HepG2 (cell line): ENCODE measurements at regions not wholly inside any gene's neighbourhood (a gene's known extent, or its start where the extent isn't known, plus 50 kb on each side); places are given as distances from the start of the nearest gene placed in this dataset.

ENCODE experiments used
- CTCF ChIP-seq: sonication (generic); formaldehyde crosslinking; IDR thresholded peaks from 2 replicates; pipeline ENCODE4 v1.5.0; 2020; ENCODE audit warnings: mild to moderate bottlenecking, missing genetic modification reagents, moderate library complexity
- EP300 ChIP-seq, 3 experiments: sonication (generic) in 1 of 3; formaldehyde crosslinking in 1 of 3; IDR thresholded peaks; 2 replicates each; pipeline versions ENCODE4 v1.5.1 to v1.6.1; 2011 to 2020; ENCODE audit warnings: low read depth in 2 of 3, low read length in 2 of 3, borderline replicate concordance in 1 of 3, improper control_type of control experiment in 1 of 3, mild to moderate bottlenecking in 1 of 3, missing genetic modification reagents in 1 of 3, moderate library complexity in 1 of 3
- IRF2 ChIP-seq: IDR thresholded peaks from 2 replicates; pipeline ENCODE4 v1.6.1; 2018; ENCODE audit warnings: missing genetic modification reagents, missing compliant biosample characterization
- KDM1A ChIP-seq: IDR thresholded peaks from 2 replicates; pipeline ENCODE4 v1.6.1; 2016; ENCODE audit warnings: missing compliant biosample characterization
- KLF9 ChIP-seq: IDR thresholded peaks from 2 replicates; pipeline ENCODE4 v1.6.1; 2016; ENCODE audit warnings: low read depth
- PRPF4 ChIP-seq: fragments of 200-400 bp; formaldehyde crosslinking; IDR thresholded peaks from 2 replicates; pipeline ENCODE4 v1.6.1; 2016; ENCODE audit warnings: low read length, low read depth; ENCODE audit not compliant: poor library complexity, severe bottlenecking
- SUZ12 ChIP-seq: fragments of 150-350 bp; IDR thresholded peaks from 2 replicates; pipeline ENCODE4 v1.6.1; 2014; ENCODE audit warnings: low read depth, low read length
- TCF12 ChIP-seq, 2 experiments: fragments of 450-650 bp in 1 of 2; sonication (generic) in 1 of 2; formaldehyde crosslinking in 1 of 2; IDR thresholded peaks; 2 replicates each; pipeline versions ENCODE4 v1.6.1 to v1.8.0; 2017 to 2022; ENCODE audit warnings: antibody characterized with exemption in 1 of 2, mild to moderate bottlenecking in 1 of 2, missing genetic modification reagents in 1 of 2, moderate library complexity in 1 of 2
- THAP7 ChIP-seq: sonication (generic); formaldehyde crosslinking; IDR thresholded peaks from 2 replicates; pipeline ENCODE4 v1.8.1; 2023; ENCODE audit warnings: mild to moderate bottlenecking, missing genetic modification reagents
- ZNF639 ChIP-seq: conservative IDR thresholded peaks from 2 replicates; pipeline ENCODE4 v1.6.1; 2018; ENCODE audit warnings: missing genetic modification reagents
- ZNF672 ChIP-seq: sonication (generic); formaldehyde crosslinking; IDR thresholded peaks from 2 replicates; pipeline ENCODE4 v1.8.1; 2022; ENCODE audit warnings: missing genetic modification reagents

- TF ChIP-seq ZNF639 (CRISPR knock-in tag) (no peak), KDM1A (CRISPR knock-in tag) (no peak), TCF12 (IDR thresholded peaks at IDR 0.05) (no peak), TCF12 (CRISPR knock-in tag; IDR thresholded peaks at IDR 0.05) (no peak), IRF2 (CRISPR knock-in tag) (no peak), CTCF (no peak), PRPF4 (no peak), EP300 (IDR thresholded peaks at IDR 0.05; ENCODE audit: low read depth in 2 of 2, low read length in 2 of 2) (no peak), EP300 (CRISPR knock-in tag; IDR thresholded peaks at IDR 0.05; ENCODE audit: borderline replicate concordance) (no peak), KLF9 (CRISPR knock-in tag) (no peak), ZNF672 (CRISPR knock-in tag) (no peak), SUZ12 (no peak), THAP7 (CRISPR knock-in tag) (no peak)
These were observed 130.2 kb upstream of the WSCD2 start for GRCh38 chr12:107998863-107999262.
